GM12878 (cell line): ENCODE measurements at regions not wholly inside any gene's neighbourhood (a gene's known extent, or its start where the extent isn't known, plus 50 kb on each side); places are given as distances from the start of the nearest gene placed in this dataset.

ENCODE experiments used
- CREB1 ChIP-seq: IDR thresholded peaks from 2 replicates; pipeline ENCODE4 v1.6.1; 2012; ENCODE audit warnings: low read depth, mild to moderate bottlenecking, inconsistent platforms
- EED ChIP-seq: sonication (generic); IDR thresholded peaks from 2 replicates; pipeline ENCODE4 v1.6.1; 2016; ENCODE audit warnings: antibody characterized with exemption, low read depth
- MYB ChIP-seq: fragments of 150-350 bp; IDR thresholded peaks from 2 replicates; pipeline ENCODE4 v1.6.1; 2014; ENCODE audit warnings: mild to moderate bottlenecking, low read depth, low read length, borderline replicate concordance
- POLR2AphosphoS2 ChIP-seq: IDR thresholded peaks from 2 replicates; pipeline ENCODE4 v1.6.1; 2011; ENCODE audit warnings: low read depth, mild to moderate bottlenecking, low read length, improper control_type of control experiment, moderate library complexity
- POU2F2 ChIP-seq: IDR thresholded peaks from 3 replicates; pipeline ENCODE4 v1.6.1; 2011; ENCODE audit warnings: low read depth, mild to moderate bottlenecking, low read length, borderline replicate concordance
- TF ChIP-seq, protein P1 (sequence below), 3 experiments: IDR thresholded peaks in 2 of 3; conservative IDR thresholded peaks in 1 of 3; 2 replicates each; pipeline ENCODE4 v1.5.1; 2011; ENCODE audit warnings: low read depth in 3 of 3, low read length in 3 of 3, mild to moderate bottlenecking in 3 of 3, control low read depth in 2 of 3, moderate library complexity in 2 of 3, inconsistent platforms in 1 of 3, mixed read lengths in 1 of 3; ENCODE audit not compliant: control insufficient read depth in 2 of 3, insufficient read depth in 1 of 3; ENCODE audit errors: extremely low read depth in 1 of 3
- TF ChIP-seq, protein P2 (sequence below): fragments of 450-650 bp; conservative IDR thresholded peaks from 2 replicates; pipeline ENCODE4 v1.6.1; 2017; ENCODE audit warnings: mild to moderate bottlenecking, moderate library complexity
- TF ChIP-seq, protein P3 (sequence below): fragments of 450-650 bp; formaldehyde crosslinking; IDR thresholded peaks from 2 replicates; pipeline ENCODE4 v1.4.0; 2020; ENCODE audit warnings: mild to moderate bottlenecking, moderate library complexity

DNA sequence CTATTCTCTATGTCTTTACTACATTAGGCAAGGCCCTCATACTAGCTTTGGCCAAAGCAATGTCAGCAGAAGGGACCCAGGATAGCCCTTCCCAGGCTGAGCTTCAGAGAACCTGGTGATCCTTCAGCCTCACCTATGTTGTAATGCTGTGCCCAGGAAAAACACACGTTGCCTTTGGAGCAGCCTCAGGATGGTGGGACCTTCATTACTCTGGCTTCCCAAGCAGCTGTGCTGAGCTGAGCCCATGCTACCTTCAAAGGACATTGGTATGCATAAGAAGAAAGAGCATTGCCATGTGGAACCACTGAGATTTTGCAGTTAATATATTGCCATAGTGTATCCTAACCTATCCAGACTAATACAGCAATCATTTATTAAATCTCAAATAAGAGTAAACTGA lies 756.4 kb upstream of the ID2 start (continued):
- TF ChIP-seq, protein P1, sequence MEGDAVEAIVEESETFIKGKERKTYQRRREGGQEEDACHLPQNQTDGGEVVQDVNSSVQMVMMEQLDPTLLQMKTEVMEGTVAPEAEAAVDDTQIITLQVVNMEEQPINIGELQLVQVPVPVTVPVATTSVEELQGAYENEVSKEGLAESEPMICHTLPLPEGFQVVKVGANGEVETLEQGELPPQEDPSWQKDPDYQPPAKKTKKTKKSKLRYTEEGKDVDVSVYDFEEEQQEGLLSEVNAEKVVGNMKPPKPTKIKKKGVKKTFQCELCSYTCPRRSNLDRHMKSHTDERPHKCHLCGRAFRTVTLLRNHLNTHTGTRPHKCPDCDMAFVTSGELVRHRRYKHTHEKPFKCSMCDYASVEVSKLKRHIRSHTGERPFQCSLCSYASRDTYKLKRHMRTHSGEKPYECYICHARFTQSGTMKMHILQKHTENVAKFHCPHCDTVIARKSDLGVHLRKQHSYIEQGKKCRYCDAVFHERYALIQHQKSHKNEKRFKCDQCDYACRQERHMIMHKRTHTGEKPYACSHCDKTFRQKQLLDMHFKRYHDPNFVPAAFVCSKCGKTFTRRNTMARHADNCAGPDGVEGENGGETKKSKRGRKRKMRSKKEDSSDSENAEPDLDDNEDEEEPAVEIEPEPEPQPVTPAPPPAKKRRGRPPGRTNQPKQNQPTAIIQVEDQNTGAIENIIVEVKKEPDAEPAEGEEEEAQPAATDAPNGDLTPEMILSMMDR (IDR thresholded peaks at IDR 0.05 in 2 of 3, conservative IDR thresholded peaks at IDR 0.05 in 1 of 3; ENCODE audit: control insufficient read depth in 2 of 3, extremely low read depth in 1 of 3, insufficient read depth in 1 of 3, low read depth in 3 of 3, low read length in 3 of 3) = no peak
- TF ChIP-seq, protein P2, sequence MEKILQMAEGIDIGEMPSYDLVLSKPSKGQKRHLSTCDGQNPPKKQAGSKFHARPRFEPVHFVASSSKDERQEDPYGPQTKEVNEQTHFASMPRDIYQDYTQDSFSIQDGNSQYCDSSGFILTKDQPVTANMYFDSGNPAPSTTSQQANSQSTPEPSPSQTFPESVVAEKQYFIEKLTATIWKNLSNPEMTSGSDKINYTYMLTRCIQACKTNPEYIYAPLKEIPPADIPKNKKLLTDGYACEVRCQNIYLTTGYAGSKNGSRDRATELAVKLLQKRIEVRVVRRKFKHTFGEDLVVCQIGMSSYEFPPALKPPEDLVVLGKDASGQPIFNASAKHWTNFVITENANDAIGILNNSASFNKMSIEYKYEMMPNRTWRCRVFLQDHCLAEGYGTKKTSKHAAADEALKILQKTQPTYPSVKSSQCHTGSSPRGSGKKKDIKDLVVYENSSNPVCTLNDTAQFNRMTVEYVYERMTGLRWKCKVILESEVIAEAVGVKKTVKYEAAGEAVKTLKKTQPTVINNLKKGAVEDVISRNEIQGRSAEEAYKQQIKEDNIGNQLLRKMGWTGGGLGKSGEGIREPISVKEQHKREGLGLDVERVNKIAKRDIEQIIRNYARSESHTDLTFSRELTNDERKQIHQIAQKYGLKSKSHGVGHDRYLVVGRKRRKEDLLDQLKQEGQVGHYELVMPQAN = no peak
- TF ChIP-seq EED (no peak), CREB1 (no peak), MYB (no peak), POLR2AphosphoS2 (no peak), POU2F2 (no peak)
- TF ChIP-seq, protein P3, sequence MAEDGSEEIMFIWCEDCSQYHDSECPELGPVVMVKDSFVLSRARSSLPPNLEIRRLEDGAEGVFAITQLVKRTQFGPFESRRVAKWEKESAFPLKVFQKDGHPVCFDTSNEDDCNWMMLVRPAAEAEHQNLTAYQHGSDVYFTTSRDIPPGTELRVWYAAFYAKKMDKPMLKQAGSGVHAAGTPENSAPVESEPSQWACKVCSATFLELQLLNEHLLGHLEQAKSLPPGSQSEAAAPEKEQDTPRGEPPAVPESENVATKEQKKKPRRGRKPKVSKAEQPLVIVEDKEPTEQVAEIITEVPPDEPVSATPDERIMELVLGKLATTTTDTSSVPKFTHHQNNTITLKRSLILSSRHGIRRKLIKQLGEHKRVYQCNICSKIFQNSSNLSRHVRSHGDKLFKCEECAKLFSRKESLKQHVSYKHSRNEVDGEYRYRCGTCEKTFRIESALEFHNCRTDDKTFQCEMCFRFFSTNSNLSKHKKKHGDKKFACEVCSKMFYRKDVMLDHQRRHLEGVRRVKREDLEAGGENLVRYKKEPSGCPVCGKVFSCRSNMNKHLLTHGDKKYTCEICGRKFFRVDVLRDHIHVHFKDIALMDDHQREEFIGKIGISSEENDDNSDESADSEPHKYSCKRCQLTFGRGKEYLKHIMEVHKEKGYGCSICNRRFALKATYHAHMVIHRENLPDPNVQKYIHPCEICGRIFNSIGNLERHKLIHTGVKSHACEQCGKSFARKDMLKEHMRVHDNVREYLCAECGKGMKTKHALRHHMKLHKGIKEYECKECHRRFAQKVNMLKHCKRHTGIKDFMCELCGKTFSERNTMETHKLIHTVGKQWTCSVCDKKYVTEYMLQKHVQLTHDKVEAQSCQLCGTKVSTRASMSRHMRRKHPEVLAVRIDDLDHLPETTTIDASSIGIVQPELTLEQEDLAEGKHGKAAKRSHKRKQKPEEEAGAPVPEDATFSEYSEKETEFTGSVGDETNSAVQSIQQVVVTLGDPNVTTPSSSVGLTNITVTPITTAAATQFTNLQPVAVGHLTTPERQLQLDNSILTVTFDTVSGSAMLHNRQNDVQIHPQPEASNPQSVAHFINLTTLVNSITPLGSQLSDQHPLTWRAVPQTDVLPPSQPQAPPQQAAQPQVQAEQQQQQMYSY (CRISPR knock-in tag) = no peak
- TF ChIP-seq, all 136 proteins: peak for 0
